Fibroblast of lung (primary cell): ENCODE measurements at regions not wholly inside any gene's neighbourhood (a gene's known extent, or its start where the extent isn't known, plus 50 kb on each side); places are given as distances from the start of the nearest gene placed in this dataset.

Experiments used
- DNase-seq, 2 donors: peaks; one replicate each; pipeline versions ENCODE4 v3.0.0 to v3.0.0-alpha.2; 2010; ENCODE audit warnings: low read depth in 2 of 2
- H2AFZ ChIP-seq: 2 replicates; pipeline ENCODE4 v1.5.1; 2012; ENCODE audit warnings: low read length, control low read depth, inconsistent platforms
- H3K27ac ChIP-seq: 2 replicates; pipeline ENCODE4 v1.5.1; 2011; ENCODE audit warnings: low read length, control low read depth; ENCODE audit not compliant: insufficient read depth
- H3K27me3 ChIP-seq: 2 replicates; pipeline ENCODE4 v1.5.1; 2011; ENCODE audit warnings: mild to moderate bottlenecking, low read length; ENCODE audit not compliant: control insufficient read depth, insufficient read depth
- H3K36me3 ChIP-seq: 2 replicates; pipeline ENCODE4 v1.5.1; 2011; ENCODE audit warnings: low read length; ENCODE audit not compliant: control insufficient read depth, insufficient read depth
- H3K4me1 ChIP-seq: 2 replicates; pipeline ENCODE4 v1.5.1; 2011; ENCODE audit warnings: low read length; ENCODE audit not compliant: control insufficient read depth, insufficient read depth; ENCODE audit errors: extremely low read depth
- H3K4me2 ChIP-seq: 2 replicates; pipeline ENCODE4 v1.5.1; 2011; ENCODE audit warnings: low read length, control low read depth; ENCODE audit not compliant: insufficient read depth; ENCODE audit errors: extremely low read depth
- H3K4me3 ChIP-seq, 4 experiments: fragments of 200-600 bp in 1 of 4; sonication (generic) in 1 of 4; replicated peaks in 1 of 4; 2 replicates each; pipeline ENCODE4 v1.5.1; 2011 to 2016; ENCODE audit warnings: low read length in 4 of 4, low read depth in 3 of 4, mild to moderate bottlenecking in 3 of 4, control low read depth in 2 of 4, inconsistent platforms in 1 of 4, mixed read lengths in 1 of 4; ENCODE audit not compliant: insufficient read depth in 1 of 4; ENCODE audit errors: control extremely low read depth in 1 of 4
- H3K79me2 ChIP-seq: 2 replicates; pipeline ENCODE4 v1.5.1; 2012; ENCODE audit warnings: mild to moderate bottlenecking, low read length, inconsistent platforms; ENCODE audit not compliant: control insufficient read depth, insufficient read depth
- H3K9ac ChIP-seq: 2 replicates; pipeline ENCODE4 v1.5.1; 2011; ENCODE audit warnings: mild to moderate bottlenecking, low read length, control low read depth; ENCODE audit not compliant: insufficient read depth
- H3K9me3 ChIP-seq: 2 replicates; pipeline ENCODE4 v1.5.1; 2012; ENCODE audit warnings: low read depth, low read length; ENCODE audit not compliant: control insufficient read depth, insufficient read depth
- H4K20me1 ChIP-seq: 2 replicates; pipeline ENCODE4 v1.5.1; 2011; ENCODE audit warnings: low read length; ENCODE audit not compliant: control insufficient read depth, insufficient read depth; ENCODE audit errors: extremely low read depth
- CTCF ChIP-seq, 2 donors: IDR thresholded peaks in 1 of 2; conservative IDR thresholded peaks in 1 of 2; 1 replicate in 1 of 2; 2 replicates in 1 of 2; pipeline ENCODE4 v1.5.1; 2011 to 2012; ENCODE audit warnings: low read length in 2 of 2, control low read depth in 1 of 2, inconsistent platforms in 1 of 2, low read depth in 1 of 2, mild to moderate bottlenecking in 1 of 2
- EZH2 ChIP-seq: IDR thresholded peaks from 2 replicates; pipeline ENCODE4 v1.5.1; 2012; ENCODE audit warnings: low read length, control low read depth, mild to moderate bottlenecking; ENCODE audit errors: missing control alignments

- Histone ChIP-seq H3K27ac (no peak overlapping the region), H3K9me3 (no peaks in the 10 kb centered on the region), H3K4me2 (no peak overlapping the region), H4K20me1 (no peaks in the 10 kb centered on the region), H2AFZ (no peak overlapping the region), H3K4me1 (no peaks in the 10 kb centered on the region), H3K36me3 (no peaks in the 10 kb centered on the region), H3K27me3 (no peaks in the 10 kb centered on the region), H3K4me3 (no peak overlapping the region), H3K9ac (no peak overlapping the region), H3K79me2 (no peaks in the 10 kb centered on the region)
- no peak for DNase-seq
- TF ChIP-seq EZH2: no peak
- TF ChIP-seq CTCF (conservative IDR thresholded peaks at IDR 0.05 in 1 of 2, IDR thresholded peaks at IDR 0.05 in 1 of 2; ENCODE audit: low read depth in 1 of 2, low read length in 2 of 2): no peak
Observed at GRCh38 chr3:139846729-139847128, 88.3 kb upstream of the CLSTN2 start.

GRCh38 chr3:139839659-139840058 is 95.3 kb upstream of the CLSTN2 start:
- no peak for DNase-seq
- Histone ChIP-seq H3K4me1 (no peaks in the 10 kb centered on the region), H3K79me2 (no peaks in the 10 kb centered on the region), H2AFZ (no peak overlapping the region), H3K4me2 (no peak overlapping the region), H3K27ac (no peak overlapping the region), H4K20me1 (no peaks in the 10 kb centered on the region), H3K36me3 (no peaks in the 10 kb centered on the region), H3K9ac (no peak overlapping the region), H3K4me3 (no peak overlapping the region), H3K27me3 (no peaks in the 10 kb centered on the region), H3K9me3 (no peaks in the 10 kb centered on the region)
- TF ChIP-seq CTCF (conservative IDR thresholded peaks at IDR 0.05 in 1 of 2, IDR thresholded peaks at IDR 0.05 in 1 of 2; ENCODE audit: low read depth in 1 of 2, low read length in 2 of 2) (no peak), EZH2 (no peak)

- Histone ChIP-seq H2AFZ (no peak overlapping the region), H3K27me3 (no peaks in the 10 kb centered on the region), H3K9ac (no peak overlapping the region), H3K36me3 (no peaks in the 10 kb centered on the region), H3K4me3 (no peak overlapping the region), H3K27ac (no peak overlapping the region), H3K79me2 (no peaks in the 10 kb centered on the region), H3K9me3 (no peaks in the 10 kb centered on the region), H3K4me1 (no peaks in the 10 kb centered on the region), H4K20me1 (no peaks in the 10 kb centered on the region), H3K4me2 (no peak overlapping the region)
- TF ChIP-seq EZH2 (no peak), CTCF (conservative IDR thresholded peaks at IDR 0.05 in 1 of 2, IDR thresholded peaks at IDR 0.05 in 1 of 2; ENCODE audit: low read depth in 1 of 2, low read length in 2 of 2) (no peak)
- no peak for DNase-seq
Observed at GRCh38 chr3:139839014-139839413, 96.0 kb upstream of the CLSTN2 start.
